Neural progenitor cell (in vitro differentiated cells): ENCODE measurements at regions not wholly inside any gene's neighbourhood (a gene's known extent, or its start where the extent isn't known, plus 50 kb on each side); places are given as distances from the start of the nearest gene placed in this dataset.

Experiments
- DNase-seq: peaks from one replicate; pipeline ENCODE4 v3.0.0-alpha.2; 2016; ENCODE audit warnings: low spot score
- H2AFZ ChIP-seq: fragments of 200-600 bp; sonication (generic); replicated peaks from 2 replicates; pipeline ENCODE4 v1.6.1; 2016; ENCODE audit warnings: antibody characterized with exemption
- H3F3A ChIP-seq: fragments of 200-600 bp; sonication (generic); 2 replicates; pipeline ENCODE4 v1.6.1; 2016; ENCODE audit warnings: antibody characterized with exemption, low read depth
- H3K27ac ChIP-seq: fragments of 200-600 bp; sonication (generic); 2 replicates; pipeline ENCODE4 v1.5.1; 2016; ENCODE audit warnings: mild to moderate bottlenecking
- H3K27me3 ChIP-seq: fragments of 200-600 bp; sonication (generic); 2 replicates; pipeline ENCODE4 v1.6.1; 2016; ENCODE audit warnings: mild to moderate bottlenecking, moderate library complexity
- H3K36me3 ChIP-seq: fragments of 200-600 bp; sonication (generic); 2 replicates; pipeline ENCODE4 v1.5.1; 2016
- H3K4me1 ChIP-seq: fragments of 200-600 bp; sonication (generic); 2 replicates; pipeline ENCODE4 v1.6.1; 2016; ENCODE audit warnings: mixed run types
- H3K4me2 ChIP-seq: fragments of 200-600 bp; sonication (generic); 2 replicates; pipeline ENCODE4 v1.6.1; 2016
- H3K4me3 ChIP-seq: fragments of 200-600 bp; sonication (generic); 2 replicates; pipeline ENCODE4 v1.5.1; 2016
- H3K79me2 ChIP-seq: fragments of 200-600 bp; sonication (generic); 2 replicates; pipeline ENCODE4 v1.6.1; 2016; ENCODE audit warnings: low read depth
- H3K9ac ChIP-seq: fragments of 200-600 bp; sonication (generic); 2 replicates; pipeline ENCODE4 v1.6.1; 2016
- H3K9me3 ChIP-seq: fragments of 200-600 bp; sonication (generic); 2 replicates; pipeline ENCODE4 v1.5.1; 2016; ENCODE audit warnings: low read depth
- H4K20me1 ChIP-seq: fragments of 200-600 bp; sonication (generic); 2 replicates; pipeline ENCODE4 v1.6.1; 2016; ENCODE audit warnings: low read depth
- H3K27ac Mint-ChIP-seq: 3 replicates; pipeline ENCODE4 v1.8.0; 2021; ENCODE audit warnings: mixed read lengths
- H3K27me3 Mint-ChIP-seq: 2 replicates; pipeline ENCODE4 v1.8.0; 2022; ENCODE audit warnings: low read depth, mild to moderate bottlenecking, inconsistent platforms, moderate library complexity, mixed read lengths; ENCODE audit not compliant: insufficient read depth
- H3K36me3 Mint-ChIP-seq: 3 replicates; pipeline ENCODE4 v1.8.0; 2021; ENCODE audit warnings: mixed read lengths
- H3K4me1 Mint-ChIP-seq: 3 replicates; pipeline ENCODE4 v1.8.0; 2021; ENCODE audit warnings: mixed read lengths
- H3K4me3 Mint-ChIP-seq: 3 replicates; pipeline ENCODE4 v1.8.0; 2021; ENCODE audit warnings: mild to moderate bottlenecking, moderate library complexity, mixed read lengths
- H3K9me3 Mint-ChIP-seq: 3 replicates; pipeline ENCODE4 v1.8.0; 2020; ENCODE audit warnings: mixed read lengths
- CTCF ChIP-seq: fragments of 200-600 bp; sonication (generic); IDR thresholded peaks from 2 replicates; pipeline ENCODE4 v1.5.1; 2017; ENCODE audit warnings: antibody characterized with exemption, mild to moderate bottlenecking
- EZH2 ChIP-seq: fragments of 200-600 bp; sonication (generic); IDR thresholded peaks from 2 replicates; pipeline ENCODE4 v1.6.1; 2017; ENCODE audit warnings: antibody characterized with exemption, mild to moderate bottlenecking, moderate library complexity
- EZH2phosphoT487 ChIP-seq: fragments of 200-600 bp; sonication (generic); IDR thresholded peaks from 2 replicates; pipeline ENCODE4 v1.6.1; 2017; ENCODE audit warnings: antibody characterized with exemption

GRCh38 chr6:160859822-160860221, 131.7 kb upstream of the MAP3K4 start:
- Histone ChIP-seq H3K27ac (no peak overlapping the region), H3K9me3 (no peaks in the 10 kb centered on the region), H3K36me3 (no peaks in the 10 kb centered on the region), H2AFZ (no peak overlapping the region), H3F3A (no peaks in the 10 kb centered on the region), H4K20me1 (no peaks in the 10 kb centered on the region), H3K4me3 (no peak overlapping the region), H3K79me2 (no peaks in the 10 kb centered on the region), H3K9ac (no peak overlapping the region), H3K27me3 (no peaks in the 10 kb centered on the region), H3K4me1 (no peaks in the 10 kb centered on the region), H3K4me2 (no peak overlapping the region)
- no peak overlapping the region for H3K27ac Mint-ChIP-seq
- DNase-seq = no peak
- no peaks in the 10 kb centered on the region for H3K9me3 Mint-ChIP-seq
- H3K4me3 Mint-ChIP-seq = no peak overlapping the region
- H3K4me1 Mint-ChIP-seq = no peaks in the 10 kb centered on the region
- TF ChIP-seq EZH2phosphoT487 = no peak
- no peak for TF ChIP-seq CTCF
- no peak for TF ChIP-seq EZH2
- H3K36me3 Mint-ChIP-seq = no peaks in the 10 kb centered on the region
- H3K27me3 Mint-ChIP-seq = no peaks in the 10 kb centered on the region

GRCh38 chr6:160861824-160862223, 129.7 kb upstream of the MAP3K4 start:
- Histone ChIP-seq H2AFZ (no peak overlapping the region), H3K27me3 (no peaks in the 10 kb centered on the region), H3K27ac (no peak overlapping the region), H3K36me3 (no peaks in the 10 kb centered on the region), H3K79me2 (no peaks in the 10 kb centered on the region), H3K4me3 (no peak overlapping the region), H3K9me3 (no peaks in the 10 kb centered on the region), H3F3A (no peaks in the 10 kb centered on the region), H3K9ac (no peak overlapping the region), H4K20me1 (no peaks in the 10 kb centered on the region), H3K4me1 (no peaks in the 10 kb centered on the region), H3K4me2 (no peak overlapping the region)
- no peaks in the 10 kb centered on the region for H3K9me3 Mint-ChIP-seq
- H3K4me1 Mint-ChIP-seq = no peaks in the 10 kb centered on the region
- TF ChIP-seq EZH2 = no peak
- TF ChIP-seq CTCF = no peak
- TF ChIP-seq EZH2phosphoT487 = no peak
- no peaks in the 10 kb centered on the region for H3K27me3 Mint-ChIP-seq
- DNase-seq = no peak
- H3K36me3 Mint-ChIP-seq = no peaks in the 10 kb centered on the region
- H3K27ac Mint-ChIP-seq = no peak overlapping the region
- no peak overlapping the region for H3K4me3 Mint-ChIP-seq

GRCh38 chr6:160863782-160864181, 127.8 kb upstream of the MAP3K4 start:
- Histone ChIP-seq H4K20me1 (no peaks in the 10 kb centered on the region), H3F3A (no peaks in the 10 kb centered on the region), H3K4me2 (no peak overlapping the region), H3K4me3 (no peak overlapping the region), H3K9me3 (no peaks in the 10 kb centered on the region), H3K79me2 (no peaks in the 10 kb centered on the region), H3K36me3 (no peaks in the 10 kb centered on the region), H3K4me1 (no peaks in the 10 kb centered on the region), H2AFZ (no peak overlapping the region), H3K27me3 (no peaks in the 10 kb centered on the region), H3K9ac (no peak overlapping the region), H3K27ac (no peak overlapping the region)
- no peaks in the 10 kb centered on the region for H3K27me3 Mint-ChIP-seq
- TF ChIP-seq CTCF (no peak), EZH2phosphoT487 (no peak), EZH2 (no peak)
- DNase-seq = no peak
- H3K27ac Mint-ChIP-seq = no peak overlapping the region
- no peaks in the 10 kb centered on the region for H3K36me3 Mint-ChIP-seq
- no peaks in the 10 kb centered on the region for H3K9me3 Mint-ChIP-seq
- H3K4me3 Mint-ChIP-seq = no peak overlapping the region
- H3K4me1 Mint-ChIP-seq = no peaks in the 10 kb centered on the region

- Histone ChIP-seq H3K79me2 (no peaks in the 10 kb centered on the region), H3F3A (no peaks in the 10 kb centered on the region), H3K27me3 (no peaks in the 10 kb centered on the region), H4K20me1 (no peaks in the 10 kb centered on the region), H3K36me3 (no peaks in the 10 kb centered on the region), H3K27ac (no peak overlapping the region), H3K9ac (no peak overlapping the region), H2AFZ (no peak overlapping the region), H3K4me3 (no peak overlapping the region), H3K4me2 (no peak overlapping the region), H3K4me1 (peaks cover 9% of the 10 kb centered on the region), H3K9me3 (no peaks in the 10 kb centered on the region)
- H3K9me3 Mint-ChIP-seq = no peaks in the 10 kb centered on the region
- no peak for TF ChIP-seq EZH2
- TF ChIP-seq EZH2phosphoT487 = no peak
- TF ChIP-seq CTCF = no peak
- H3K27ac Mint-ChIP-seq = no peak overlapping the region
- no peaks in the 10 kb centered on the region for H3K27me3 Mint-ChIP-seq
- H3K4me3 Mint-ChIP-seq = no peak overlapping the region
- H3K36me3 Mint-ChIP-seq = no peaks in the 10 kb centered on the region
- no peaks in the 10 kb centered on the region for H3K4me1 Mint-ChIP-seq
- no peak for DNase-seq
Observed at GRCh38 chr6:160871320-160871719, 120.2 kb upstream of the MAP3K4 start.
